Activated T-helper 2 cell treated with anti-CD3 and anti-CD28 coated beads, Interferon-gamma antibody, Interleukin-2, Interleukin-4, amounts not matched to agents 10 μg/mL and 5 μg/mL and 100 μg/mL, durations not matched to agents 14 hours and 24 hours and 36 hours (primary cell): ENCODE measurements at regions not wholly inside any gene's neighbourhood (a gene's known extent, or its start where the extent isn't known, plus 50 kb on each side); places are given as distances from the start of the nearest gene placed in this dataset.
"Not testable (repeated sequence)": the region's sequence is repeated elsewhere in the genome, so short reads cannot be mapped to it uniquely, and the experiment has no call there.

Source experiments
- DNase-seq: peaks from one replicate; pipeline ENCODE4 v3.0.0; 2021; ENCODE audit warnings: low spot score
- H3K27ac Mint-ChIP-seq: one replicate; pipeline ENCODE4 v1.8.0; 2021; ENCODE audit warnings: mixed read lengths
- H3K27me3 Mint-ChIP-seq: one replicate; pipeline ENCODE4 v1.8.0; 2021; ENCODE audit warnings: low read depth, mixed read lengths
- H3K36me3 Mint-ChIP-seq: one replicate; pipeline ENCODE4 v1.8.0; 2021; ENCODE audit warnings: low read depth, mixed read lengths
- H3K4me1 Mint-ChIP-seq: one replicate; pipeline ENCODE4 v1.8.0; 2021; ENCODE audit warnings: low read depth, mixed read lengths
- H3K4me3 Mint-ChIP-seq: one replicate; pipeline ENCODE4 v1.8.0; 2021; ENCODE audit warnings: low read depth, mild to moderate bottlenecking, moderate library complexity, mixed read lengths
- H3K9me3 Mint-ChIP-seq: one replicate; pipeline ENCODE4 v1.8.0; 2021; ENCODE audit warnings: mixed read lengths
- intact Hi-C: fragments of 100-400 bp; cut with micrococcal nuclease; formaldehyde crosslinking; loops from one replicate; pipeline ENCODE4 v1.15.1; 2023

- H3K4me3 Mint-ChIP-seq, DNase-seq: not testable (repeated sequence)
- H3K27me3 Mint-ChIP-seq = peaks cover 20% of the 10 kb centered on the region
These were observed 99.2 kb downstream of the ATP6V0E2 start for GRCh38 chr7:149972977-149973376.

GRCh38 chr7:149973681-149974080 lies 99.9 kb downstream of the ATP6V0E2 start:
- H3K36me3 Mint-ChIP-seq, H3K4me1 Mint-ChIP-seq, DNase-seq, H3K9me3 Mint-ChIP-seq, H3K27ac Mint-ChIP-seq, intact Hi-C loops, H3K4me3 Mint-ChIP-seq: not testable (repeated sequence)
- H3K27me3 Mint-ChIP-seq = peaks cover 20% of the 10 kb centered on the region

More at GRCh38 chr7:149972977-149973376, 99.2 kb downstream of the ATP6V0E2 start:
- H3K9me3 Mint-ChIP-seq, H3K27ac Mint-ChIP-seq, H3K36me3 Mint-ChIP-seq, H3K4me1 Mint-ChIP-seq, intact Hi-C loops: not testable (repeated sequence)

GRCh38 chr7:149975608-149976007 lies 101.8 kb downstream of the ATP6V0E2 start:
- H3K27ac Mint-ChIP-seq, H3K36me3 Mint-ChIP-seq, H3K9me3 Mint-ChIP-seq, intact Hi-C loops, H3K4me1 Mint-ChIP-seq, DNase-seq, H3K4me3 Mint-ChIP-seq: not testable (repeated sequence)
- H3K27me3 Mint-ChIP-seq = peaks cover 24% of the 10 kb centered on the region

- H3K36me3 Mint-ChIP-seq, intact Hi-C loops, DNase-seq: not testable (repeated sequence)
These were observed 104.8 kb downstream of the ATP6V0E2 start for GRCh38 chr7:149978537-149978936.

GRCh38 chr7:149978944-149979343 lies 105.2 kb downstream of the ATP6V0E2 start:
- intact Hi-C loops, H3K4me1 Mint-ChIP-seq, H3K36me3 Mint-ChIP-seq, H3K27ac Mint-ChIP-seq, H3K4me3 Mint-ChIP-seq, H3K9me3 Mint-ChIP-seq, DNase-seq: not testable (repeated sequence)
- peaks cover 21% of the 10 kb centered on the region for H3K27me3 Mint-ChIP-seq

More at GRCh38 chr7:149978537-149978936, 104.8 kb downstream of the ATP6V0E2 start:
- H3K9me3 Mint-ChIP-seq, H3K4me3 Mint-ChIP-seq, H3K4me1 Mint-ChIP-seq, H3K27ac Mint-ChIP-seq: not testable (repeated sequence)
- H3K27me3 Mint-ChIP-seq = peaks cover 17% of the 10 kb centered on the region

GRCh38 chr7:149982537-149983112 lies 108.9 kb downstream of the ATP6V0E2 start:
- H3K4me3 Mint-ChIP-seq, DNase-seq, H3K9me3 Mint-ChIP-seq, H3K27ac Mint-ChIP-seq, intact Hi-C loops, H3K4me1 Mint-ChIP-seq, H3K36me3 Mint-ChIP-seq: not testable (repeated sequence)
- H3K27me3 Mint-ChIP-seq = peaks cover 13% of the 10 kb centered on the region

GRCh38 chr7:149986866-149987265 lies 113.1 kb downstream of the ATP6V0E2 start:
- H3K4me1 Mint-ChIP-seq, H3K27ac Mint-ChIP-seq, intact Hi-C loops, H3K27me3 Mint-ChIP-seq, H3K36me3 Mint-ChIP-seq, H3K4me3 Mint-ChIP-seq, DNase-seq, H3K9me3 Mint-ChIP-seq: not testable (repeated sequence)

GRCh38 chr7:149991652-149992302 lies 118.0 kb downstream of the ATP6V0E2 start:
- DNase-seq, H3K4me1 Mint-ChIP-seq, H3K27ac Mint-ChIP-seq, H3K9me3 Mint-ChIP-seq, H3K27me3 Mint-ChIP-seq, intact Hi-C loops, H3K4me3 Mint-ChIP-seq, H3K36me3 Mint-ChIP-seq: not testable (repeated sequence)

GRCh38 chr7:149992366-149992765 lies 118.6 kb downstream of the ATP6V0E2 start:
- H3K27me3 Mint-ChIP-seq, DNase-seq, H3K4me1 Mint-ChIP-seq, H3K27ac Mint-ChIP-seq, H3K36me3 Mint-ChIP-seq, H3K4me3 Mint-ChIP-seq, H3K9me3 Mint-ChIP-seq, intact Hi-C loops: not testable (repeated sequence)

GRCh38 chr7:149995369-149996026 lies 121.7 kb downstream of the ATP6V0E2 start:
- H3K27me3 Mint-ChIP-seq, DNase-seq, H3K4me3 Mint-ChIP-seq, H3K4me1 Mint-ChIP-seq, H3K9me3 Mint-ChIP-seq, intact Hi-C loops, H3K36me3 Mint-ChIP-seq, H3K27ac Mint-ChIP-seq: not testable (repeated sequence)

- H3K36me3 Mint-ChIP-seq, intact Hi-C loops, H3K27ac Mint-ChIP-seq, H3K4me3 Mint-ChIP-seq, H3K27me3 Mint-ChIP-seq, H3K9me3 Mint-ChIP-seq, DNase-seq, H3K4me1 Mint-ChIP-seq: not testable (repeated sequence)
These were observed 127.2 kb downstream of the ATP6V0E2 start for GRCh38 chr7:150000780-150001599.

GRCh38 chr7:150003304-150003810 lies 129.6 kb downstream of the ATP6V0E2 start:
- DNase-seq = no peak
- intact Hi-C loops = no loop called here
- Mint-ChIP-seq H3K27ac (no peak overlapping the region), H3K9me3 (no peaks in the 10 kb centered on the region), H3K36me3 (no peaks in the 10 kb centered on the region), H3K4me1 (no peaks in the 10 kb centered on the region), H3K27me3 (no peaks in the 10 kb centered on the region), H3K4me3 (no peak overlapping the region)
